Kidney glomerular epithelial cell (primary cell): ENCODE measurements at regions not wholly inside any gene's neighbourhood (a gene's known extent, or its start where the extent isn't known, plus 50 kb on each side); places are given as distances from the start of the nearest gene placed in this dataset.

Experiments used
- DNase-seq: peaks from one replicate; lab custom pipeline; 2025; lab: John Stamatoyannopoulos, UW

GRCh38 chr14:98573082-98573481 is 698.9 kb downstream of the BCL11B start:
- DNase-seq = no peak

- no peak for DNase-seq
Measured at GRCh38 chr14:98576463-98576862, 695.5 kb downstream of the BCL11B start.

GRCh38 chr14:98578204-98578603 is 693.8 kb downstream of the BCL11B start:
- DNase-seq = peak; percentile 6

GRCh38 chr14:98579140-98579539 is 692.9 kb downstream of the BCL11B start:
- no peak for DNase-seq

- peak; percentile 7 for DNase-seq
Measured at GRCh38 chr14:98580131-98580678, 691.8 kb downstream of the BCL11B start.

GRCh38 chr14:98582276-98582675 is 689.7 kb downstream of the BCL11B start:
- no peak for DNase-seq

GRCh38 chr14:98591161-98591560 is 680.8 kb downstream of the BCL11B start:
- no peak for DNase-seq

- no peak for DNase-seq
Measured at GRCh38 chr14:98592611-98593170, 679.3 kb downstream of the BCL11B start.

GRCh38 chr14:98593361-98593761 is 678.6 kb downstream of the BCL11B start:
- no peak for DNase-seq

- no peak for DNase-seq
Measured at GRCh38 chr14:98594156-98594555, 677.8 kb downstream of the BCL11B start.

- DNase-seq = no peak
Measured at GRCh38 chr14:98598576-98598975, 673.4 kb downstream of the BCL11B start.

GRCh38 chr14:98599082-98599481 is 672.9 kb downstream of the BCL11B start:
- no peak for DNase-seq

GRCh38 chr14:98602983-98603382 is 669.0 kb downstream of the BCL11B start:
- no peak for DNase-seq

- no peak for DNase-seq
Measured at GRCh38 chr14:98605043-98605442, 667.0 kb downstream of the BCL11B start.

- DNase-seq = no peak
Measured at GRCh38 chr14:98606041-98606640, 665.9 kb downstream of the BCL11B start.

- DNase-seq = no peak
Measured at GRCh38 chr14:98606816-98607215, 665.2 kb downstream of the BCL11B start.

- no peak for DNase-seq
Measured at GRCh38 chr14:98607341-98607910, 664.6 kb downstream of the BCL11B start.

- DNase-seq = no peak
Measured at GRCh38 chr14:98608071-98609060, 663.6 kb downstream of the BCL11B start.

GRCh38 chr14:98612434-98613200 is 659.4 kb downstream of the BCL11B start:
- no peak for DNase-seq

GRCh38 chr14:98614741-98615140 is 657.3 kb downstream of the BCL11B start:
- DNase-seq = no peak
